ENCODE measurements at regions not wholly inside any gene's neighbourhood (a gene's known extent, or its start where the extent isn't known, plus 50 kb on each side); places are given as distances from the start of the nearest gene placed in this dataset.

DNA sequence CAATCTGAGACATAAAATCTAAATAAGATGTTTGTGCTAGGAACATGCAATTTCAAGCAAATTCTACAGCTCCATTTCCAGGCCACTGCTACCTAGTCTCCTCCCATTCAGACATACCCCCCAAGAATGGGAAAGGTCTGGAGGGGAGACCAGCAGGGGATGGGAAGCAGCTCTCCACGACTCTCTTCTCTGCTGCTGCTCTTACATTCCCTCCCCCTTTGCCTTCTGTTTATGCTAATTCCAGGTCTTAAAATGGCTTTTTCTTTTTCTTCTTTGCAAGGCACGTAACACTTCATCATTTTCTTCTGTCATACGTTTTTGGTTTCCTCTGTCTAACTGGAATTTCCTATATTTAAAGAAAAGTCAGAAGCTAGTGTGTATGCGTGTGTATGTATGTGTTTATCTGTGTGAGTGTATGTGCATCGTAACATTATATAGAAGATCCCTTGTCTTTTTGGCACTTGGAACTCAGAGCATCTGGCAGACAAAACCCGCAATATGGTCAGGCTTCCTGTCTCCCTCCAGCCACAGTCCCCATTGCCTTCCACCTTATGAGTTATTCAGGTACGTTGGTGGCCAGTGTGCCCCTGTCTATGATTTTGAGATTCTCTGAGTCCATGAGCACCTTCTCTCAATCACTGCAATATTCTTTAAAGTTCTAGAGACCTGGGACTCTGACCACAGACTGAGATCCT, 493.7 kb downstream of the BTBD3 start:
- Histone ChIP-seq H3K36me3 (ENCODE audit: control insufficient read depth in 4 of 4, insufficient read depth in 4 of 4, low read length in 3 of 4) (no peaks in the 10 kb centered on the region), H3K27me3 (replicated peaks in 2 of 5; ENCODE audit: control insufficient read depth in 4 of 5, insufficient read depth in 5 of 5, low read length in 4 of 5) (no peaks in the 10 kb centered on the region), H3K27ac (ENCODE audit: insufficient read depth in 1 of 2, low read depth in 1 of 2, low read length in 2 of 2, poor library complexity in 1 of 2, severe bottlenecking in 2 of 2) (no peak overlapping the region), H3K4me1 (ENCODE audit: control extremely low read depth in 1 of 4, control insufficient read depth in 4 of 4, insufficient read depth in 4 of 4, low read length in 3 of 4) (no peaks in the 10 kb centered on the region), H3K4me3 (ENCODE audit: control insufficient read depth in 1 of 7, extremely low read depth in 1 of 7, insufficient read depth in 4 of 7, low read depth in 2 of 7, low read length in 6 of 7) (no peak overlapping the region), H3K9me3 (ENCODE audit: control extremely low read depth in 1 of 5, control insufficient read depth in 4 of 5, insufficient read depth in 2 of 5, low read depth in 1 of 5, low read length in 4 of 5) (peaks cover 0 to 5% (median 0%) of the 10 kb centered on the region in 5 experiments)
- CTCF ChIA-PET: interaction anchor here (0.6 kb wide), 1 partner anchor 23 kb away, joined by 3 read pairs; no protein-coding TSS in a partner anchor
- POLR2A ChIA-PET: no interaction called here
- no peak for DNase-seq
- 72% methylated on average over 3 of the region's 7 CpGs for WGBS (ENCODE audit: insufficient coverage)

DNA sequence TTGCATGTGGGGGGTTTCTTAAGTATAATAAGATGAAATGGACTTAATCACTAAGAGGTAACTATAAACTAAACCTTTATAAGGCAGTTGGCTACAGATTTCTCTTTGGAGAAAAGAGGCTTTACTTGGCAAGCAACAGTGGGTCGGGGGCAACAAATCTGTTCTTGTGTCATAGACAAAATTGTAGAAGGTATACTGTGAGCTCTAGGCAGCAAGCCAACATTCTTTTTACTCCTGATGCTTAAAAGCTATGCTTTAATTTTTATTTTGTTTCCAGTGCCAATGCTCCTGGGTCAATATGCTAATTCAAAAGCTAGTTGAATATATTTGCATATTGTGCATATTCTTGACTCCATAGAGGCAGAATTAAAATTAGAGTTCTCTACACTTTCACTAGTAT, 495.4 kb downstream of the BTBD3 start:
- H3K4me3 ChIP-seq (ENCODE audit: control insufficient read depth in 1 of 7, extremely low read depth in 1 of 7, insufficient read depth in 4 of 7, low read depth in 2 of 7, low read length in 6 of 7): no peak overlapping the region
- no peak for DNase-seq
- no peaks in the 10 kb centered on the region for H3K27me3 ChIP-seq (replicated peaks in 2 of 5; ENCODE audit: control insufficient read depth in 4 of 5, insufficient read depth in 5 of 5, low read length in 4 of 5)
- WGBS (ENCODE audit: insufficient coverage): 86% methylated on average over 1 of the region's 1 CpG
- ChIA-PET CTCF (no interaction called here), POLR2A (interaction anchor here (0.6 kb wide), 1 partner anchor 16 kb away, joined by 3 read pairs; no protein-coding TSS in a partner anchor)
- no peak overlapping the region for H3K27ac ChIP-seq (ENCODE audit: insufficient read depth in 1 of 2, low read depth in 1 of 2, low read length in 2 of 2, poor library complexity in 1 of 2, severe bottlenecking in 2 of 2)
- no peaks in the 10 kb centered on the region for H3K36me3 ChIP-seq (ENCODE audit: control insufficient read depth in 4 of 4, insufficient read depth in 4 of 4, low read length in 3 of 4)
- H3K9me3 ChIP-seq (ENCODE audit: control extremely low read depth in 1 of 5, control insufficient read depth in 4 of 5, insufficient read depth in 2 of 5, low read depth in 1 of 5, low read length in 4 of 5): peaks cover 0 to 1% (median 0%) of the 10 kb centered on the region in 5 experiments
- no peaks in the 10 kb centered on the region for H3K4me1 ChIP-seq (ENCODE audit: control extremely low read depth in 1 of 4, control insufficient read depth in 4 of 4, insufficient read depth in 4 of 4, low read length in 3 of 4)

DNA sequence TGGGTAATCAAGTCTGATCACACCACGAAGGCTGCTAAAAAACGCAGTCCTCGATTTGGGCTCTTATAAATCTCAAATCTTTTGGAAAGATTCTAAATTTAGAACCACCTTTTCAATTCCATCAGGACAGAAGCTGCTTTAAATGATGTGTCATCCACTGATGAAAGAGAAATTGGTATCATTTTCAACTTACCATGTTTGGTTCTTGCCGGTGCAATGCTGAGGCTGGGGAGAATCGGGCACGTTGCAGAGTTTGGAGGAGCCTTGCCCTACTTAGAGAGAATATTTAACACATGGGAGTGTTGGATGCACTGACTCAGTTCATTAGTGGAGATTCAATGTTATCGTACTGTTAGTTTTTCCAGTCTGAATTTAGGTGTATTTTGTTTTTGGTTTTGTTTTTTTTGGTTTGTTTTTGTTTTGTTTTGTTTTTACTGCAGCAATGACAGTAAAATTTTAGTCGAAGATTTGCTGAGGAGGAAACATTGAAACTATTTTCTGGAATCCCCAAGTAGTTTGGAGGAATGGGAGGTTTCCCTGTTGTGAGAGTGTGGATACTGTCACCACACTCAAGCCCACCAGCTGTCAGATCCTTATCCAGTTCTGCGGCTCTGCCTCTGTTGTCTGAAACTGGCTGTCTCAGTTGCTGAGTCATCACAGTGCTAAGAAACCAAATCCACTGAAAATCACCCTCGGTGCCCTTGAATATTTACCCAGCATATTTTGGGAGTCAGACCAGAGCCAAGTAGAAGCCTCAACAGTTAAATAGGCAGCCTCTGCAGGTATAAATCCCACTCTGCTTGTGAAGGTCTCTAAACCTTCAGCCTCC, 497.0 kb downstream of the BTBD3 start:
- WGBS (ENCODE audit: insufficient coverage): 69% methylated on average over 8 of the region's 10 CpGs
- H3K4me1 ChIP-seq (ENCODE audit: control extremely low read depth in 1 of 4, control insufficient read depth in 4 of 4, insufficient read depth in 4 of 4, low read length in 3 of 4): no peaks in the 10 kb centered on the region
- H3K9me3 ChIP-seq (ENCODE audit: control extremely low read depth in 1 of 5, control insufficient read depth in 4 of 5, insufficient read depth in 2 of 5, low read depth in 1 of 5, low read length in 4 of 5): no peaks in the 10 kb centered on the region
- peak in 2 of 3 donors; percentile 21 to 47 for DNase-seq
- H3K27me3 ChIP-seq (replicated peaks in 2 of 5; ENCODE audit: control insufficient read depth in 4 of 5, insufficient read depth in 5 of 5, low read length in 4 of 5): no peaks in the 10 kb centered on the region
- no peak overlapping the region for H3K27ac ChIP-seq (ENCODE audit: insufficient read depth in 1 of 2, low read depth in 1 of 2, low read length in 2 of 2, poor library complexity in 1 of 2, severe bottlenecking in 2 of 2)
- H3K4me3 ChIP-seq (ENCODE audit: control insufficient read depth in 1 of 7, extremely low read depth in 1 of 7, insufficient read depth in 4 of 7, low read depth in 2 of 7, low read length in 6 of 7): no peak overlapping the region
- no peaks in the 10 kb centered on the region for H3K36me3 ChIP-seq (ENCODE audit: control insufficient read depth in 4 of 4, insufficient read depth in 4 of 4, low read length in 3 of 4)
- ChIA-PET CTCF (no interaction called here), POLR2A (no interaction called here)

DNA sequence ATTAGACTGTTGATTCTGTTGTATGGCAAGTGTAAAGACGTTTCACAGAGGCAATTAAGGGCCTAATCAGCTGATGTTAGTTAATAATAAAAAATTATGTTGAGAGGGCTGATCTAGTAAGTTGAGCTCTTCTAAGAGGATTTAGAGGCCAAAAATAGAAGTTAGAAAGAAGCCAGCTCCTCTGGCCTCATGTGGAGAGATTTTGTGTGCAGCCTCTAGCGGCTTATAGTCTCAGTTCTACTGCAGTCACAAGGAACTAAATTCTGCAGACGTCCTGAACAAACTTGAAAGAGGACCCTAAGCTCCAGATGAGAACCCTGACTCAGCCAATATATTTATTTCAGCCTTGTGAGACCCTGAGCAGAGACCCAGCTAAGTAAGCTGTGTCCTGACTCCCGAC, 498.6 kb downstream of the BTBD3 start:
- H3K4me3 ChIP-seq (ENCODE audit: control insufficient read depth in 1 of 7, extremely low read depth in 1 of 7, insufficient read depth in 4 of 7, low read depth in 2 of 7, low read length in 6 of 7): no peak overlapping the region
- 95% methylated on average over 4 of the region's 4 CpGs for WGBS (ENCODE audit: insufficient coverage)
- DNase-seq: no peak
- no peak overlapping the region for H3K27ac ChIP-seq (ENCODE audit: insufficient read depth in 1 of 2, low read depth in 1 of 2, low read length in 2 of 2, poor library complexity in 1 of 2, severe bottlenecking in 2 of 2)
- no peaks in the 10 kb centered on the region for H3K36me3 ChIP-seq (ENCODE audit: control insufficient read depth in 4 of 4, insufficient read depth in 4 of 4, low read length in 3 of 4)
- ChIA-PET CTCF (no interaction called here), POLR2A (no interaction called here)
- no peaks in the 10 kb centered on the region for H3K4me1 ChIP-seq (ENCODE audit: control extremely low read depth in 1 of 4, control insufficient read depth in 4 of 4, insufficient read depth in 4 of 4, low read length in 3 of 4)
- H3K27me3 ChIP-seq (replicated peaks in 2 of 5; ENCODE audit: control insufficient read depth in 4 of 5, insufficient read depth in 5 of 5, low read length in 4 of 5): no peaks in the 10 kb centered on the region
- no peaks in the 10 kb centered on the region for H3K9me3 ChIP-seq (ENCODE audit: control extremely low read depth in 1 of 5, control insufficient read depth in 4 of 5, insufficient read depth in 2 of 5, low read depth in 1 of 5, low read length in 4 of 5)

DNA sequence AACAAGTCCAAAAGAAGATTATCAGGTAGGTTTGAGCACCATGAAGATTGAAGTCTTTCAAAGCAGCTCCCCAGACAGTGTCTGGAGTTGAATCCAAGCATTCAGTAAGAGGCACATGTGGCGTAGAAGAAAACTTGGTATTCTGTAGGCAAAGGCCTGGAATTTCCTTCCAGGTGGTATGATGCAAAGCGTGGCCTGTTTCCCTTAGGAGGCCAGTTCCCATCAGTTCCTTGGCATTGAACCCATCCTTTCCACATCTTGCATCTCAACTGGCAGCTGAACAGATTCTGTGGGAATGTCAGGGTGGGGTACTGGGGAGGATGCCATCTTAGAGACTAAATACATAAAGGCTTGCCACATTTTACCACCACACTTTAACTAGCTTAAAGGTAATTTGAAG, 516.0 kb downstream of the BTBD3 start:
- POLR2A ChIA-PET: no interaction called here

DNA sequence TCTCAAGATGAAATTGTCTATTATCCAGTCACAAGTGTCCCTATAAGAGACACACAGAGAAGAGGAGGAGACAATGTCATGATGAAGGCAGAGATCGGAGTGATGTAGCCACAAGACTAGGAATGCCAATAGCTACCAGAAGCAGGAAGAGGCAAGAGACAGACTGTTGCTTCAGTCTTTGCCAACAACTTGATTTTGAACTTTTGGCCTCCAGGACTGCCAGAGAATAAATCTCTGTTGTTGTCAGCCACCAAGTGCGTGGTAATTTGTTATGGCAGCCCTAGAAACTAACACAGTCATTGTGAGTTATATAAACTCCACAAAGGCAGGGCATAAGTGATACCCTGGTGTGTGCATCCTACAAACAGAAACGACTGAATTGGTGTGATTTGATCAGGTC, 517.0 kb downstream of the BTBD3 start:
- CTCF ChIA-PET: interaction anchor here (1.3 kb wide), 1 partner anchor 24 kb away, joined by 3 read pairs; no protein-coding TSS in a partner anchor
- Histone ChIP-seq H3K36me3 (ENCODE audit: control insufficient read depth in 4 of 4, insufficient read depth in 4 of 4, low read length in 3 of 4) (no peaks in the 10 kb centered on the region), H3K9me3 (ENCODE audit: control extremely low read depth in 1 of 5, control insufficient read depth in 4 of 5, insufficient read depth in 2 of 5, low read depth in 1 of 5, low read length in 4 of 5) (no peaks in the 10 kb centered on the region), H3K27me3 (replicated peaks in 2 of 5; ENCODE audit: control insufficient read depth in 4 of 5, insufficient read depth in 5 of 5, low read length in 4 of 5) (no peaks in the 10 kb centered on the region), H3K4me3 (ENCODE audit: control insufficient read depth in 1 of 7, extremely low read depth in 1 of 7, insufficient read depth in 4 of 7, low read depth in 2 of 7, low read length in 6 of 7) (no peak overlapping the region), H3K4me1 (ENCODE audit: control extremely low read depth in 1 of 4, control insufficient read depth in 4 of 4, insufficient read depth in 4 of 4, low read length in 3 of 4) (no peaks in the 10 kb centered on the region), H3K27ac (ENCODE audit: insufficient read depth in 1 of 2, low read depth in 1 of 2, low read length in 2 of 2, poor library complexity in 1 of 2, severe bottlenecking in 2 of 2) (no peak overlapping the region)
- 81% methylated on average over 3 of the region's 3 CpGs for WGBS (ENCODE audit: insufficient coverage)
- POLR2A ChIA-PET: no interaction called here
- DNase-seq: no peak

More for the DNA sequence above, 516.0 kb downstream of the BTBD3 start:
- Histone ChIP-seq H3K9me3 (ENCODE audit: control extremely low read depth in 1 of 5, control insufficient read depth in 4 of 5, insufficient read depth in 2 of 5, low read depth in 1 of 5, low read length in 4 of 5) (no peaks in the 10 kb centered on the region), H3K27ac (ENCODE audit: insufficient read depth in 1 of 2, low read depth in 1 of 2, low read length in 2 of 2, poor library complexity in 1 of 2, severe bottlenecking in 2 of 2) (no peak overlapping the region), H3K4me1 (ENCODE audit: control extremely low read depth in 1 of 4, control insufficient read depth in 4 of 4, insufficient read depth in 4 of 4, low read length in 3 of 4) (no peaks in the 10 kb centered on the region), H3K4me3 (ENCODE audit: control insufficient read depth in 1 of 7, extremely low read depth in 1 of 7, insufficient read depth in 4 of 7, low read depth in 2 of 7, low read length in 6 of 7) (no peak overlapping the region), H3K27me3 (replicated peaks in 2 of 5; ENCODE audit: control insufficient read depth in 4 of 5, insufficient read depth in 5 of 5, low read length in 4 of 5) (no peaks in the 10 kb centered on the region), H3K36me3 (ENCODE audit: control insufficient read depth in 4 of 4, insufficient read depth in 4 of 4, low read length in 3 of 4) (no peaks in the 10 kb centered on the region)
- DNase-seq: no peak
- CTCF ChIA-PET: interaction anchor here (1.3 kb wide), 1 partner anchor 23 kb away, joined by 3 read pairs; no protein-coding TSS in a partner anchor
- 73% methylated on average over 2 of the region's 2 CpGs for WGBS (ENCODE audit: insufficient coverage)

DNA sequence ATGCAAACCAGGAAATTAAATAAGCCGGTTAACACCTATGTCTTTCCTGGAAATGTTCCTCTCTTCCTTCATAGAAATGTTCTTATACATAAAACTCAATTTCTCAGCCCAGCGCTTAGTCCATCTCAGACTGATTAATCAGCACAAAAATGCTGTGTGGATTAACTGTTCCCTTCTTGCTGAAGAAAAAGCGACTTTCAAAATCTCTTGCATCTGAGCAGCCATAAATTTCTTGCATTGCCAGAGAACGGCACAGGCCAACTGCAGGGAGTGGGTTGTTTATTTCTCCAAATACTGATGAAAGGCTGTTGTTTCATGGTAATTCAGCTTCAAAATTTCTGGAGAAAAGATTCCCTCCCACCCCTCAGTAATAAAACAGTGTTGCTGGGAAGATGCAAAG, 517.6 kb downstream of the BTBD3 start:
- POLR2A ChIA-PET: no interaction called here
- no peak for DNase-seq
- no peaks in the 10 kb centered on the region for H3K27me3 ChIP-seq (replicated peaks in 2 of 5; ENCODE audit: control insufficient read depth in 4 of 5, insufficient read depth in 5 of 5, low read length in 4 of 5)
- no peaks in the 10 kb centered on the region for H3K4me1 ChIP-seq (ENCODE audit: control extremely low read depth in 1 of 4, control insufficient read depth in 4 of 4, insufficient read depth in 4 of 4, low read length in 3 of 4)
- H3K4me3 ChIP-seq (ENCODE audit: control insufficient read depth in 1 of 7, extremely low read depth in 1 of 7, insufficient read depth in 4 of 7, low read depth in 2 of 7, low read length in 6 of 7): no peak overlapping the region
- H3K9me3 ChIP-seq (ENCODE audit: control extremely low read depth in 1 of 5, control insufficient read depth in 4 of 5, insufficient read depth in 2 of 5, low read depth in 1 of 5, low read length in 4 of 5): no peaks in the 10 kb centered on the region
- no peak overlapping the region for H3K27ac ChIP-seq (ENCODE audit: insufficient read depth in 1 of 2, low read depth in 1 of 2, low read length in 2 of 2, poor library complexity in 1 of 2, severe bottlenecking in 2 of 2)
- CTCF ChIA-PET: no interaction called here
- H3K36me3 ChIP-seq (ENCODE audit: control insufficient read depth in 4 of 4, insufficient read depth in 4 of 4, low read length in 3 of 4): no peaks in the 10 kb centered on the region
- WGBS (ENCODE audit: insufficient coverage): 85% methylated on average over 2 of the region's 4 CpGs
